ENCODE measurements at regions not wholly inside any gene's neighbourhood (a gene's known extent, or its start where the extent isn't known, plus 50 kb on each side); places are given as distances from the start of the nearest gene placed in this dataset.

GRCh38 chr2:120915670-120916069 is 180.0 kb downstream of the GLI2 start:
- Histone ChIP-seq H3K9me3 (ENCODE audit: control insufficient read depth, insufficient read depth, low read length) (no peaks in the 10 kb centered on the region), H3K27ac (ENCODE audit: low read depth, low read length) (peak overlapping the region; percentile 65), H3K27me3 (ENCODE audit: control insufficient read depth, insufficient read depth, low read length) (no peaks in the 10 kb centered on the region), H3K4me3 (ENCODE audit: low read depth, low read length) (no peak overlapping the region)
- no peak for DNase-seq (ENCODE audit: low read depth, low spot score)
- ChIA-PET POLR2A (interaction anchor here (0.6 to 1.4 kb wide), 4 partner anchors 18 to 178 kb away, joined by 3 to 5 read pairs (median 4); no protein-coding TSS in a partner anchor), CTCF (no interaction called here)
- TF ChIP-seq CTCF (IDR thresholded peaks at IDR 0.05; ENCODE audit: low read depth, low read length) = no peak

GRCh38 chr2:120916446-120916845 is 180.8 kb downstream of the GLI2 start:
- no peak overlapping the region for H3K4me3 ChIP-seq (ENCODE audit: low read depth, low read length)
- ChIA-PET POLR2A (no interaction called here), CTCF (no interaction called here)
- DNase-seq (ENCODE audit: low read depth, low spot score) = no peak
- no peak overlapping the region for H3K27ac ChIP-seq (ENCODE audit: low read depth, low read length)
- TF ChIP-seq CTCF (IDR thresholded peaks at IDR 0.05; ENCODE audit: low read depth, low read length) = no peak
- no peaks in the 10 kb centered on the region for H3K9me3 ChIP-seq (ENCODE audit: control insufficient read depth, insufficient read depth, low read length)
- H3K27me3 ChIP-seq (ENCODE audit: control insufficient read depth, insufficient read depth, low read length) = no peaks in the 10 kb centered on the region

GRCh38 chr2:120917886-120918285 is 182.2 kb downstream of the GLI2 start:
- CTCF ChIA-PET = no interaction called here
- H3K27ac ChIP-seq (ENCODE audit: low read depth, low read length) = peak overlapping the region; percentile 57
- POLR2A ChIA-PET = no interaction called here

GRCh38 chr2:120919216-120919615 is 183.5 kb downstream of the GLI2 start:
- TF ChIP-seq CTCF (IDR thresholded peaks at IDR 0.05; ENCODE audit: low read depth, low read length) = no peak
- no peak for DNase-seq (ENCODE audit: low read depth, low spot score)
- no peak overlapping the region for H3K27ac ChIP-seq (ENCODE audit: low read depth, low read length)
- no peak overlapping the region for H3K4me3 ChIP-seq (ENCODE audit: low read depth, low read length)
- H3K27me3 ChIP-seq (ENCODE audit: control insufficient read depth, insufficient read depth, low read length) = no peaks in the 10 kb centered on the region
- H3K9me3 ChIP-seq (ENCODE audit: control insufficient read depth, insufficient read depth, low read length) = no peaks in the 10 kb centered on the region
- ChIA-PET CTCF (no interaction called here), POLR2A (interaction anchor here (0.8 kb wide), 1 partner anchor 51 kb away, joined by 3 read pairs; no protein-coding TSS in a partner anchor)

More at GRCh38 chr2:120917886-120918285, 182.2 kb downstream of the GLI2 start:
- H3K4me3 ChIP-seq (ENCODE audit: low read depth, low read length) = no peak overlapping the region
- peak; percentile 41 for DNase-seq (ENCODE audit: low read depth, low spot score)
- no peaks in the 10 kb centered on the region for H3K9me3 ChIP-seq (ENCODE audit: control insufficient read depth, insufficient read depth, low read length)
- no peak for TF ChIP-seq CTCF (IDR thresholded peaks at IDR 0.05; ENCODE audit: low read depth, low read length)
- H3K27me3 ChIP-seq (ENCODE audit: control insufficient read depth, insufficient read depth, low read length) = no peaks in the 10 kb centered on the region

GRCh38 chr2:120919771-120920453 is 184.2 kb downstream of the GLI2 start:
- ChIA-PET POLR2A (interaction anchor here (0.8 kb wide), 1 partner anchor 51 kb away, joined by 3 read pairs; no protein-coding TSS in a partner anchor), CTCF (no interaction called here)
- DNase-seq (ENCODE audit: low read depth, low spot score) = peak; percentile 27
- Histone ChIP-seq H3K27ac (ENCODE audit: low read depth, low read length) (peak overlapping the region; percentile 86), H3K27me3 (ENCODE audit: control insufficient read depth, insufficient read depth, low read length) (no peaks in the 10 kb centered on the region), H3K4me3 (ENCODE audit: low read depth, low read length) (no peak overlapping the region), H3K9me3 (ENCODE audit: control insufficient read depth, insufficient read depth, low read length) (no peaks in the 10 kb centered on the region)
- TF ChIP-seq CTCF (IDR thresholded peaks at IDR 0.05; ENCODE audit: low read depth, low read length) = no peak

All from AG04450 (cell line).